ENCODE measurements at regions not wholly inside any gene's neighbourhood (a gene's known extent, or its start where the extent isn't known, plus 50 kb on each side); places are given as distances from the start of the nearest gene placed in this dataset.
A peak's percentile ranks its signal among the peaks of the same experiment; 100 is the strongest.
"Not testable (repeated sequence)": the region's sequence is repeated elsewhere in the genome, so short reads cannot be mapped to it uniquely, and the experiment has no call there.

DNA sequence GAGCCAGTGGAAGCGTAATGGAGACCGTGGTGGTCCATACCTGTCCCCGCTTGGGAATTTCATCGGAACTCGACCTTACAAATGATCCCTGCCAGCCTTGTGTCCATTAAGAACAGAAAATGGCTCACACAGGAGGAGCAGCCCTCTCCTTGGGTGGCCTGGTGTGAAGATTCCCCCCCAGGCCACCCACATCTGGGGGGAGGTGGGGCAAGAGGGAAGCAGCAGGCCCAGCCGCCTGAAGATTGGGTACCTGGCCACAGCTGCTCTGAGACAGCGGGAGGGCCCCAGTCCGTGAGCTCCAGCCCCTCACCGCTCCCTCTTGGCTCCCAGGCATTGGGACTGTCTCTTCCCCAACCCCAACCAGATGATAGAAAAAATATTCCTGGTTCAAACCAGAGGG is 277.8 kb upstream of the FOXF1 start:
- peak; percentile 26 for DNase-seq
- Histone ChIP-seq H3K27me3 (no peaks in the 10 kb centered on the region), H3K4me1 (no peaks in the 10 kb centered on the region), H3K27ac (no peak overlapping the region), H3K9me3 (no peaks in the 10 kb centered on the region), H3K4me3 (no peak overlapping the region), H3K36me3 (no peaks in the 10 kb centered on the region)
- 85 to 93% methylated on average over 9 of the region's 9 CpGs for whole genome bisulfite sequencing, 2 donors
- intact Hi-C loops (cut with DNase I), result no loop called here
- TF ChIP-seq EP300 (IDR thresholded peaks at IDR 0.05) (no peak), POLR2A (IDR thresholded peaks at IDR 0.05) (no peak), CTCF (IDR thresholded peaks at IDR 0.05) (no peak), POLR2AphosphoS5 (IDR thresholded peaks at IDR 0.05) (no peak)

- H3K9me3 ChIP-seq; H3K4me3 ChIP-seq; H3K4me1 ChIP-seq; H3K36me3 ChIP-seq; intact Hi-C loops (cut with DNase I); H3K27ac ChIP-seq; H3K27me3 ChIP-seq: not testable (repeated sequence)
- 71 to 75% methylated on average over 15 of the region's 15 CpGs for WGBS, 2 donors
- peak; percentile 4 for DNase-seq
Measured at GRCh38 chr16:86233506-86233905, 276.8 kb upstream of the FOXF1 start.

DNA sequence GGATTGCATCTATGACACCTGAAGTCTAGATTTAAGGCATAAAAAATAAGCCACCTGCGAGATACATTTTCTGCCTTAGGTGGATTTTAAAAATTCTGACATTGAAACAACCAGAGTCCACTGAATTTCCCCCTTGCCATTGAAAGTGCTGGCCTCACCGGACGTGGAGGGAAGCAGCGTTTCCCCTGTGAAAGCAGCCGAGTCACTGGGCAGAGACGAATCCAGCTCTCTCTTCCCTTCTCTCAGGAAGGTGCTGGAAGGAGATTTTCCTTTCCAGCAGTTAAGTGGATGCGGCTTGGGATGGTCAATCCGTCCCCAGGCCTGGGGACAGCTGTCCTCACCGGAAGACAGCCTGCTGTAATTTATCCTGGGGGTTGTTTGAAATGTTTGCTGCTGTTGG is 270.9 kb upstream of the FOXF1 start:
- H3K9me3 ChIP-seq, result no peaks in the 10 kb centered on the region
- TF ChIP-seq CTCF (IDR thresholded peaks at IDR 0.05) (no peak), POLR2AphosphoS5 (IDR thresholded peaks at IDR 0.05) (no peak), EP300 (IDR thresholded peaks at IDR 0.05) (no peak), POLR2A (IDR thresholded peaks at IDR 0.05) (no peak)
- peak; percentile 51 for DNase-seq
- intact Hi-C loops (cut with DNase I), result no loop called here
- no peaks in the 10 kb centered on the region for H3K36me3 ChIP-seq
- 22 to 28% methylated on average over 9 of the region's 9 CpGs for WGBS, 2 donors
- H3K27me3 ChIP-seq, result no peaks in the 10 kb centered on the region
- H3K4me3 ChIP-seq, result no peak overlapping the region
- H3K4me1 ChIP-seq, result peaks cover 0 to 19% (median 13%) of the 10 kb centered on the region in 4 donors
- H3K27ac ChIP-seq, result peak overlapping the region in 1 of 4 donors; percentile 34

- Histone ChIP-seq H3K4me3 (no peak overlapping the region), H3K36me3 (no peaks in the 10 kb centered on the region), H3K27ac (peak overlapping the region in 2 of 4 donors; percentile 17 to 37), H3K9me3 (no peaks in the 10 kb centered on the region), H3K27me3 (no peaks in the 10 kb centered on the region), H3K4me1 (peaks cover 0 to 19% (median 13%) of the 10 kb centered on the region in 4 donors)
- WGBS, 2 donors, result 30 to 34% methylated on average over 9 of the region's 9 CpGs
- intact Hi-C loops (cut with DNase I), result no loop called here
- TF ChIP-seq POLR2AphosphoS5 (IDR thresholded peaks at IDR 0.05) (no peak), POLR2A (IDR thresholded peaks at IDR 0.05) (no peak), EP300 (IDR thresholded peaks at IDR 0.05) (no peak), CTCF (IDR thresholded peaks at IDR 0.05) (no peak)
- DNase-seq, result peak; percentile 18
Measured at GRCh38 chr16:86240716-86241363, 269.5 kb upstream of the FOXF1 start.

DNA sequence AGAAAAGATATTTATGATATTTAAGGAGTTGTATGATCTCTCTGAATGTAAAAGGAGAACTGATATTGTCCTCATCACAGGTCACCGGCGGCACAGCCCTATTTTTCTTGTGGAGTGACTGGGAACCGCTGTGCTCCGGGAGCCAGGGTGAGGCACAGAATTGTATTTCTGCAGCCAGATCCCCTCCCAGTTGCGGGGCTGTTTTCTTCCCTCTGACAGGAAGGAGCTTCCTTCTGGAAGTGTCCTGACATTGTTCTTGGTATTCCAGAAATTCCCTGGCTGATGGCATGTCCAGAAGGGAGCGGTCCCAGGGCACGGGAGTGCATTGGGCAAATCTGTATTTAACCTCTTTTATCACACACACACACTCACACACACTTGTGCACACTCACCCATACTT is 268.6 kb upstream of the FOXF1 start:
- DNase-seq, result peak; percentile 61
- Histone ChIP-seq H3K4me3 (no peak overlapping the region), H3K27me3 (no peaks in the 10 kb centered on the region), H3K9me3 (no peaks in the 10 kb centered on the region), H3K4me1 (peaks cover 0 to 19% (median 13%) of the 10 kb centered on the region in 4 donors), H3K36me3 (no peaks in the 10 kb centered on the region), H3K27ac (no peak overlapping the region)
- WGBS, 2 donors, result 33 to 35% methylated on average over 7 of the region's 7 CpGs
- TF ChIP-seq CTCF (IDR thresholded peaks at IDR 0.05) (no peak), POLR2AphosphoS5 (IDR thresholded peaks at IDR 0.05) (no peak), EP300 (IDR thresholded peaks at IDR 0.05) (no peak), POLR2A (IDR thresholded peaks at IDR 0.05) (no peak)
- intact Hi-C loops (cut with DNase I), result no loop called here

Data from sigmoid colon (tissue), 6 donors.